ENCODE measurements at regions not wholly inside any gene's neighbourhood (a gene's known extent, or its start where the extent isn't known, plus 50 kb on each side); places are given as distances from the start of the nearest gene placed in this dataset.

- Mint-ChIP-seq H3K9me3 (ENCODE audit: unreplicated experiment) (no peaks in the 10 kb centered on the region), H3K27me3 (ENCODE audit: insufficient read depth, unreplicated experiment) (no peaks in the 10 kb centered on the region), H3K4me1 (ENCODE audit: low read depth, unreplicated experiment) (no peaks in the 10 kb centered on the region), H3K4me3 (ENCODE audit: unreplicated experiment) (no peak overlapping the region), H3K36me3 (ENCODE audit: insufficient read depth, unreplicated experiment) (no peaks in the 10 kb centered on the region), H3K27ac (ENCODE audit: unreplicated experiment) (no peak overlapping the region)
- Histone ChIP-seq H3K36me3 (ENCODE audit: control insufficient read depth, insufficient read depth, low read length) (no peaks in the 10 kb centered on the region), H3K4me3 (ENCODE audit: low read depth, low read length) (no peak overlapping the region), H3K27me3 (replicated peaks; ENCODE audit: control insufficient read depth, insufficient read depth, low read length) (no peaks in the 10 kb centered on the region), H3K9me3 (no peaks in the 10 kb centered on the region), H3K4me1 (no peaks in the 10 kb centered on the region)
- POLR2A ChIA-PET: no interaction called here
- no TSS peak for BruUV-seq (replicated peaks)
- CTCF ChIA-PET: no interaction called here
- intact Hi-C loops (cut with micrococcal nuclease; ENCODE audit: unreplicated experiment): no loop called here
- no peak for DNase-seq
- no peak for TF ChIP-seq CTCF (IDR thresholded peaks at IDR 0.05; ENCODE audit: insufficient read depth in 1 of 2, low read depth in 1 of 2, low read length in 1 of 2, severe bottlenecking in 1 of 2, unreplicated experiment in 1 of 2)
Observed at GRCh38 chr6:159640322-159640721, 52.7 kb downstream of the SOD2 start.

GRCh38 chr6:159639721-159640120, 53.3 kb downstream of the SOD2 start:
- intact Hi-C loops (cut with micrococcal nuclease; ENCODE audit: unreplicated experiment): no loop called here
- TF ChIP-seq CTCF (IDR thresholded peaks at IDR 0.05; ENCODE audit: insufficient read depth in 1 of 2, low read depth in 1 of 2, low read length in 1 of 2, severe bottlenecking in 1 of 2, unreplicated experiment in 1 of 2): no peak
- Mint-ChIP-seq H3K36me3 (ENCODE audit: insufficient read depth, unreplicated experiment) (no peaks in the 10 kb centered on the region), H3K4me3 (ENCODE audit: unreplicated experiment) (no peak overlapping the region), H3K27me3 (ENCODE audit: insufficient read depth, unreplicated experiment) (no peaks in the 10 kb centered on the region), H3K9me3 (ENCODE audit: unreplicated experiment) (no peaks in the 10 kb centered on the region), H3K27ac (ENCODE audit: unreplicated experiment) (no peak overlapping the region), H3K4me1 (ENCODE audit: low read depth, unreplicated experiment) (no peaks in the 10 kb centered on the region)
- no TSS peak for BruUV-seq (replicated peaks)
- ChIA-PET CTCF (no interaction called here), POLR2A (no interaction called here)
- Histone ChIP-seq H3K36me3 (ENCODE audit: control insufficient read depth, insufficient read depth, low read length) (no peaks in the 10 kb centered on the region), H3K4me1 (no peaks in the 10 kb centered on the region), H3K4me3 (ENCODE audit: low read depth, low read length) (no peak overlapping the region), H3K27me3 (replicated peaks; ENCODE audit: control insufficient read depth, insufficient read depth, low read length) (no peaks in the 10 kb centered on the region), H3K9me3 (no peaks in the 10 kb centered on the region)
- no peak for DNase-seq

GRCh38 chr6:159633196-159633595, 59.8 kb downstream of the SOD2 start:
- H3K4me3 ChIP-seq (ENCODE audit: low read depth, low read length): no peak overlapping the region
- ChIA-PET CTCF (interaction anchor here (1.4 kb wide), 1 partner anchor 22 kb away, joined by 3 read pairs; no protein-coding TSS in a partner anchor), POLR2A (no interaction called here)
- H3K9me3 Mint-ChIP-seq (ENCODE audit: unreplicated experiment): no peaks in the 10 kb centered on the region
- H3K36me3 ChIP-seq (ENCODE audit: control insufficient read depth, insufficient read depth, low read length): no peaks in the 10 kb centered on the region
- TF ChIP-seq CTCF (IDR thresholded peaks at IDR 0.05; ENCODE audit: insufficient read depth in 1 of 2, low read depth in 1 of 2, low read length in 1 of 2, severe bottlenecking in 1 of 2, unreplicated experiment in 1 of 2): peak; percentile 35 to 54
- no TSS peak for BruUV-seq (replicated peaks)
- H3K27me3 Mint-ChIP-seq (ENCODE audit: insufficient read depth, unreplicated experiment): peaks cover 7% of the 10 kb centered on the region
- no peak overlapping the region for H3K27ac Mint-ChIP-seq (ENCODE audit: unreplicated experiment)
- intact Hi-C loops (cut with micrococcal nuclease; ENCODE audit: unreplicated experiment): no loop called here
- H3K4me1 ChIP-seq: no peaks in the 10 kb centered on the region
- no peaks in the 10 kb centered on the region for H3K9me3 ChIP-seq
- H3K36me3 Mint-ChIP-seq (ENCODE audit: insufficient read depth, unreplicated experiment): no peaks in the 10 kb centered on the region
- no peak overlapping the region for H3K4me3 Mint-ChIP-seq (ENCODE audit: unreplicated experiment)
- peak in 1 of 2 experiments; percentile 24 for DNase-seq
- no peaks in the 10 kb centered on the region for H3K4me1 Mint-ChIP-seq (ENCODE audit: low read depth, unreplicated experiment)
- no peaks in the 10 kb centered on the region for H3K27me3 ChIP-seq (replicated peaks; ENCODE audit: control insufficient read depth, insufficient read depth, low read length)

All from Caco-2 (cell line).